ENCODE measurements at regions not wholly inside any gene's neighbourhood (a gene's known extent, or its start where the extent isn't known, plus 50 kb on each side); places are given as distances from the start of the nearest gene placed in this dataset.

- H3K4me3 ChIP-seq: no peak overlapping the region
- TF ChIP-seq CTCF (IDR thresholded peaks at IDR 0.05): no peak
- H3K27ac ChIP-seq: peak overlapping the region; percentile 33 to 48
- no peak for DNase-seq
- no peaks in the 10 kb centered on the region for H3K27me3 ChIP-seq
- H3K36me3 ChIP-seq: peaks cover 0 to 8% (median 0%) of the 10 kb centered on the region in 3 donors
- H3K9me3 ChIP-seq: no peaks in the 10 kb centered on the region
- intact Hi-C loops (cut with DNase I; ENCODE audit: low total_unique reads): no loop called here
- H3K4me1 ChIP-seq: peaks cover 0 to 92% (median 65%) of the 10 kb centered on the region in 4 donors
These were observed 261.5 kb upstream of the KLF14 start for GRCh38 chr7:130995252-130996081.

GRCh38 chr7:130996205-130996832 is 262.3 kb upstream of the KLF14 start:
- intact Hi-C loops (cut with DNase I; ENCODE audit: low total_unique reads): no loop called here
- Histone ChIP-seq H3K4me3 (no peak overlapping the region), H3K36me3 (peaks cover 0 to 17% (median 0%) of the 10 kb centered on the region in 3 donors), H3K27ac (peak overlapping the region in 1 of 2 donors; percentile 33), H3K9me3 (no peaks in the 10 kb centered on the region), H3K4me1 (peaks cover 0 to 86% (median 63%) of the 10 kb centered on the region in 4 donors), H3K27me3 (no peaks in the 10 kb centered on the region)
- TF ChIP-seq CTCF (IDR thresholded peaks at IDR 0.05): no peak
- no peak for DNase-seq

- Histone ChIP-seq H3K27ac (peak overlapping the region in 1 of 2 donors; percentile 8), H3K27me3 (no peaks in the 10 kb centered on the region), H3K4me3 (no peak overlapping the region), H3K9me3 (no peaks in the 10 kb centered on the region), H3K36me3 (peaks cover 3 to 22% (median 3%) of the 10 kb centered on the region in 3 donors), H3K4me1 (peaks cover 0 to 82% (median 60%) of the 10 kb centered on the region in 4 donors)
- DNase-seq: no peak
- no peak for TF ChIP-seq CTCF (IDR thresholded peaks at IDR 0.05)
- intact Hi-C loops (cut with DNase I; ENCODE audit: low total_unique reads): no loop called here
These were observed 262.8 kb upstream of the KLF14 start for GRCh38 chr7:130996833-130997231.

- Histone ChIP-seq H3K36me3 (peaks cover 9 to 24% (median 11%) of the 10 kb centered on the region in 3 donors), H3K4me3 (no peak overlapping the region), H3K4me1 (peaks cover 0 to 73% (median 48%) of the 10 kb centered on the region in 4 donors), H3K9me3 (no peaks in the 10 kb centered on the region), H3K27ac (peak overlapping the region in 1 of 2 donors; percentile 18), H3K27me3 (no peaks in the 10 kb centered on the region)
- no peak for TF ChIP-seq CTCF (IDR thresholded peaks at IDR 0.05)
- no peak for DNase-seq
- intact Hi-C loops (cut with DNase I; ENCODE audit: low total_unique reads): no loop called here
These were observed 265.1 kb upstream of the KLF14 start for GRCh38 chr7:130998993-130999602.

GRCh38 chr7:130999926-131000325 is 265.9 kb upstream of the KLF14 start:
- intact Hi-C loops (cut with DNase I; ENCODE audit: low total_unique reads): no loop called here
- DNase-seq: no peak
- peak overlapping the region in 1 of 2 donors; percentile 7 for H3K27ac ChIP-seq

More at GRCh38 chr7:130999926-131000325, 265.9 kb upstream of the KLF14 start:
- H3K9me3 ChIP-seq: no peaks in the 10 kb centered on the region
- H3K4me1 ChIP-seq: peaks cover 0 to 66% (median 41%) of the 10 kb centered on the region in 4 donors
- H3K4me3 ChIP-seq: no peak overlapping the region
- peaks cover 9 to 26% (median 11%) of the 10 kb centered on the region in 3 donors for H3K36me3 ChIP-seq
- no peak for TF ChIP-seq CTCF (IDR thresholded peaks at IDR 0.05)
- H3K27me3 ChIP-seq: no peaks in the 10 kb centered on the region
